Urothelium cell line (cell line): ENCODE measurements at regions not wholly inside any gene's neighbourhood (a gene's known extent, or its start where the extent isn't known, plus 50 kb on each side); places are given as distances from the start of the nearest gene placed in this dataset.
"Not testable (repeated sequence)": the region's sequence is repeated elsewhere in the genome, so short reads cannot be mapped to it uniquely, and the experiment has no call there.

Source experiments
- DNase-seq: peaks from one replicate; pipeline ENCODE4 v3.0.0; 2011; ENCODE audit warnings: low spot score, mixed read lengths
- FAIRE-seq: peaks from 2 replicates; lab custom pipeline; 2011; peaks lifted over from hg19 to GRCh38; lab: Jason Lieb, UNC

GRCh38 chrX:140172401-140172800 is 207.1 kb upstream of the CXorf66 start:
- DNase-seq (no peak), FAIRE-seq (no peak)

- DNase-seq = no peak
- no peak for FAIRE-seq
Observed at GRCh38 chrX:140167551-140167950, 202.2 kb upstream of the CXorf66 start.

- FAIRE-seq (no peak), DNase-seq (no peak)
Observed at GRCh38 chrX:140165849-140166248, 200.5 kb upstream of the CXorf66 start.

DNA sequence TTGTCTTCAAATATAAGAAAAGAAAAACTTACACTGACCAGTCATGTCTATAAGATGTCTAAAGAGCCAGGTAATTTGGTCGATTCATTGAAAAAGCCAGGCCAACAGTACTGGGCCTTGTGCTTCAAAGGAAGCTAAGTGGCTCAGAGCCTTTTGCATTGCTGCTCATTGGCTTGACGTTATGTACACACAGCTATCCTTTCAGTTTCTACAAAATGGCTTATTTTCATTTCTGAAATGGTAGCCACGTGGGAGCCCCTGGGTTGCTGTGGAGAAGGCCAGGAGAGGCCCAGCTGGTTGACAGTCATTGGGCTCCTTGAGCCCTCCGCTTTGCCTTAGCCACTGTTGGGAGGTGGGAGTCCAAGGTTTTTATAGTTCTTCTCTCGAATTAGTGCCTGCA is 199.1 kb upstream of the CXorf66 start:
- no peak for FAIRE-seq
- no peak for DNase-seq

DNA sequence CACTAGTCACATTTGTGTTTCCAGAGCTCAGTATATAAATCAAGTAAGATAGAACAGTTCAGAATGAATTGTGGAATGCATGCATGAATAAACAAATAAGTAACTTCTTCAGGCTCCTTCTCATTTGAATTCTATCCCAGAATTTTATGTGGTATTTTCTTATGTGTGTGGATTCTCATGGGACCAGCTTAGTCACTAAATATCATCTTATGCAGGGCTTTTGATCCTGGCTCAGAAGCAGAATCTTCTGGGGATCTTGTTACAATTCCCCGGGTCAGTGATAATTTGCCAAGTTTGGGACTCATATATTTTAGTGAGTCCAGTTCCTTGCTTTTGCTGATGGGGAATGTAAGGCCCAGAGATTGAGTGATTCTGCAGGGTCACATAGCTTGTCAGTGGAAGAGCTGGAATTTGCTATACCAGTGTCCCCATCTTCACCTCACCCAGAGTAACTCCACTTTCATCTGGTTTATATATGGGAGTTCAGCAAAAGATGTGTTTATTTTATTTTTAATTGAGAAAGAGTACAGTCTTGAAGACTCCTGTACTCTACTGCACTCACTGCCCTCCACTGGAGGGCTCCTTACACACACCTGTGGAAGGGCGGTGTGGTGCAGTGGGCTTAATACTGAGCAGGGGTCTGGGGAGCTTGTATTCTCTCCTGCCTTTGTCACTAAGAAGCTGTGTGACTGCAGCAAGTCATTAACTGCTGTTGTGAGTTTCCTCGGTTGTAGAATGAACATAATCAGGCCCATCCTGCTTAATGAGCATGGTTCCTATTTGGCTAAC is 198.2 kb upstream of the CXorf66 start:
- DNase-seq = no peak

DNA sequence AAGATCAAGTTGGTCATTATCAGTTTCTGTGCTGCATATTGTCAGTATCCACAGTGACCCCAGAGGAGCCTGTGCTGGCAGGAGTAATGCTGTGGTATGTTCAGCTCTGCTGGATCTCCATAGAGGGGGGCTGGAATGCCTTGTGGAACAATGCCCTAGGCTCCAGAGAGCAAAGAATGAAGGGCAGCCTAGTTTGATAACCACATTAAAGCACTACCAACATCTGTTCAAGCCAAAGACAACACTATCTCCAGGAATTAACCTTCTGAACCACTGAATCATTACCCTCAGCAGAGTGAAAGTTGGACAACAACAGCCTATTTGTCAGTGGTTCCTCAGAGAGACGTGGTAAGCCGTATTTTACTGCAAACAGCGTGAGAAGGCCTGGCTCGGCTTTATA is 192.3 kb upstream of the CXorf66 start:
- FAIRE-seq = no peak
- peak; percentile 16 for DNase-seq

More for the DNA sequence above, 198.2 kb upstream of the CXorf66 start:
- no peak for FAIRE-seq

- FAIRE-seq (no peak), DNase-seq (no peak)
Observed at GRCh38 chrX:140157143-140157542, 191.8 kb upstream of the CXorf66 start.

- FAIRE-seq (no peak), DNase-seq (no peak)
Observed at GRCh38 chrX:140151316-140151715, 186.0 kb upstream of the CXorf66 start.

GRCh38 chrX:140149761-140150160 is 184.4 kb upstream of the CXorf66 start:
- FAIRE-seq (no peak), DNase-seq (no peak)

DNA sequence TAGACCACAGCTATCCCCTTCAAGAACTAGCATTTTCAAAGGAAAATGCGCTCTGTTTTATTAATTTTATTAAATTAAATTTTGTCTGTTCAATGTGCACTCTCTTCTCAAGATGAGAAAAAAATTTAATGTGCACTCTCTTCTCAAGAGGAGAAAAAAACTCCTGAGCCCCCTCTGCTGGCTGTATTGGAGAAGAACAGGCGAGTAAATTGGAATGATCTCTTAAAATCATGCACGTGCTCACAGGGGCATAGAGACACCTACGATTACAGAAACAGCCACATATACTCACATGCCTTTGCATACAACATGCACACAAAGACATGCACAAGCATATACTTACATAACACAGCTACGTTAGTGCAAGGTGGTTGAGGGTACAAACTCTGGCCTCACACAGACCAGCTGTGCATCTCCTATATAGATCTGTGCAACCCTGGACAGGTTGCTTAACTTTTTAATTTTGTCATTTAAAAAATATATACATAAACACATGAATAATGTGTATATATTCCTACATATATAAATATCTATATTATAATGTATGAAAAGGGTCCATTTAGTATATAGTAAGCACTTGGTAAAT is 176.2 kb upstream of the CXorf66 start:
- FAIRE-seq (no peak), DNase-seq (peak; percentile 4)

DNA sequence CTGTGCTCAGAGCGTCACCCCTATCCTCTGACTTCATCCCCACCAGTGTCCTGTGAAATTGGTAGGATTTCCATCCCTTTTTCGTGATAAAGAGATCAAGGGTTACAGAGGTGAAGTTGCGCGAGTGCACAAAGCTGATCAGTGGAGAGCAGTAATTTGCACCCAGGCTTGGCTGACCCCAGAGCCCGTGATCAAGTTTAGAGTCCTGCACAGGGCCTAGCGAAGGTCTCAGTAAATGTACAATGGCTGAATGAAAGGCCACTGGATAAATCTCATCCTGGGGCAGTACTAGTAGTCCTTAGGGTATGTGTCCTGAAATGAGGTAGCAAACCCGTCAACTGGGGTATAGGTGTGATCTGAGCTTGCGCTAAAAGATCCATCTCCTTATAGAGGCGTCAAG is 173.2 kb upstream of the CXorf66 start:
- DNase-seq, FAIRE-seq: not testable (repeated sequence)

- DNase-seq, FAIRE-seq: not testable (repeated sequence)
Observed at GRCh38 chrX:140138065-140138464, 172.7 kb upstream of the CXorf66 start.

- no peak for DNase-seq
- no peak for FAIRE-seq
Observed at GRCh38 chrX:140132937-140133336, 167.6 kb upstream of the CXorf66 start.

- DNase-seq = no peak
- FAIRE-seq = no peak
Observed at GRCh38 chrX:140123446-140123845, 158.1 kb upstream of the CXorf66 start.

DNA sequence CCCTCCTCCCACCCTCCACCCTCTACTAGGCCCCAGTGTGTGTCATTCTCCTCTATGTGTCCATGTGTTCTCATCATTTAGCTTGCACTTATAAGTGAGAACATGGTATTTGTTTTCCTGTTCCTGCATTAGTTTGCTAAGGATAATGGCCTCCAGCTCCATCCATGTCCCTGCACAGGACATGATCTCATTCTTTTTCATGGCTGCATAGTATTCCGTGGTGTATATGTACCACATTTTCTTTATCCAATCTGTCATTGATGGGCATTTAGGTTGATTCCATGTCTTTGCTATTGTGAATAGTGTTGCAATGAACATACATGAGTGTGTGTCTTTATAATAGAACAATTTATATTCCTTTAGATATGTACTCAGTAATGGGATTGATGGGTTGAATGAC is 148.7 kb upstream of the CXorf66 start:
- DNase-seq, FAIRE-seq: not testable (repeated sequence)

DNA sequence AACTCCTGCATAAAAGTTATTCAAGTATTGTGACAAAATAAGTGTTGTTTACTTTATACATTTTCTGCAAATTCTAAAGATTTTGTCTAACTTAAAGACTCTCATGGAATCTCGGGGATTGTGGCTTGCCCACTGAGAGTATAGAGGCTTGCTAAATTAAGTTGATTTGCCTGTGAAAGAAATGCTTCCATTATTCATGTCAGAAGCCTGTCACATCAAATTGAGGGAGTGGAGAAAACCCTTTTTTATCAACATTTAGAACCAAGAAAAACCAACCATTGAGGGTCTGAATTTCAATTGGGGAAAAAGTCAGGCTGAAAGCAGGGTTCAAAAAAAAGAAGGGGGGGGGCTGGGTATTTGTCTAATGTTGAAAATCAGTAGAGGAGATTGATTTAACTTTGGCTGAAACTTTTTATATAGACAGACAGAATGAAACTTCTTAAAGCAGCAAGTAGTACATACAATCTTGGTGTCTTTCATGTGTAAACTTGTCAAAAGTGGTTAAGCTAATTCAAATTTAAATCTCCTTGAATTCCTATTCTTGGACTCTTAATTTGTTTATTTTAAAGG is 144.8 kb upstream of the CXorf66 start:
- DNase-seq (no peak), FAIRE-seq (no peak)

- DNase-seq (no peak), FAIRE-seq (no peak)
Observed at GRCh38 chrX:140104760-140105159, 139.4 kb upstream of the CXorf66 start.

GRCh38 chrX:140099221-140099620 is 133.9 kb upstream of the CXorf66 start:
- FAIRE-seq (no peak), DNase-seq (no peak)

DNA sequence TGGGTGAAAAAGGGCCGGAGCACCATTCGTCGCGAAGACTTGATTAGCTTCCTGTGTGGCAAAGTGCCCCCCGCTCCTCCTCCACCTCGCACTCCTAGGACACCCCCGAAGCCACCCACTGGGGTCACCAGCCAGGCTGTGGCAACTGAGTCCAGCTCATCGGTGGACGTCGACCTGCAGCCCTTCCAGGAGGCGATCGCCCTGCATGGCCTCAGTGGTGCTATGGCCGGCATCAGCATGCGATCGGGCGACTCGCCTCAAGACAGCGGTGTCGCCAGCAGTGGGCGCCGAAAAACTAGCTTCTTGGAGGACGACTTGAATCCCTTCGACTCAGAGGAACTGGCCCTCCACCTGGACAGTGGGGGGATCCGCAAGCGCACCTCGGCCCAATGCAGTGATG is 126.8 kb upstream of the CXorf66 start:
- FAIRE-seq (no peak), DNase-seq (no peak)

- FAIRE-seq (no peak), DNase-seq (no peak)
Observed at GRCh38 chrX:140091125-140091886, 126.0 kb upstream of the CXorf66 start.

GRCh38 chrX:140090800-140091124 is 125.4 kb upstream of the CXorf66 start:
- FAIRE-seq (no peak), DNase-seq (no peak)

DNA sequence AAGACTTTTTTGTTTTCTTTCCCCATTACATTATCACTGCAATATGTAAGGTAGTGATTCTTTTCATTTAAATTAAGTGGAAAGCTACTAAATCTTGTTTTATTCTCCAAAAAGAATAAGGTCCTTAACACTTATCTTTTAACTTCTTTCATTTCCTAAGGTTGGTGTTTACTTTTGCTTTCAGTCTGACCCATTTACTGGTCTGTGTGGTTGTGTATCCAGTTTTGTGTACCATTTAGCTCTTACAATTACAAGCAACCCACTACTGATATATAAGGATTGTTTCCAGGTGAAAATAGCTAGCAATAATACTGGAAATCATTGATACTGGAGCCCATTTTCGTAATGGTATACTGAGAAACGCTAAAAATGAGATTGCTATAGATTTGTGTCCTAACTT is 123.1 kb upstream of the CXorf66 start:
- FAIRE-seq = no peak
- no peak for DNase-seq
